GM21526 (cell line): ENCODE measurements at regions not wholly inside any gene's neighbourhood (a gene's known extent, or its start where the extent isn't known, plus 50 kb on each side); places are given as distances from the start of the nearest gene placed in this dataset.
"Not testable (repeated sequence)": the region's sequence is repeated elsewhere in the genome, so short reads cannot be mapped to it uniquely, and the experiment has no call there.

Source experiments
- ATAC-seq: cut with Tn5 transposase; IDR thresholded peaks from one replicate; pipeline ENCODE4 v1.9.1; 2021; ENCODE audit warnings: moderate library complexity; ENCODE audit not compliant: unreplicated experiment, low FRiP score

GRCh38 chr4:181834071-181834470 is 409.1 kb upstream of the TENM3 start:
- no peak for ATAC-seq

- ATAC-seq: no peak
Observed at GRCh38 chr4:181835348-181835747, 407.9 kb upstream of the TENM3 start.

GRCh38 chr4:181838253-181838652 is 404.9 kb upstream of the TENM3 start:
- ATAC-seq: no peak

- ATAC-seq: not testable (repeated sequence)
Observed at GRCh38 chr4:181843797-181844196, 399.4 kb upstream of the TENM3 start.

- ATAC-seq: no peak
Observed at GRCh38 chr4:181845617-181846016, 397.6 kb upstream of the TENM3 start.

- ATAC-seq: no peak
Observed at GRCh38 chr4:181846934-181847333, 396.3 kb upstream of the TENM3 start.

- ATAC-seq: no peak
Observed at GRCh38 chr4:181848357-181848756, 394.8 kb upstream of the TENM3 start.

GRCh38 chr4:181849472-181849871 is 393.7 kb upstream of the TENM3 start:
- no peak for ATAC-seq

GRCh38 chr4:181853881-181854511 is 389.2 kb upstream of the TENM3 start:
- ATAC-seq: no peak

- ATAC-seq: no peak
Observed at GRCh38 chr4:181855307-181855706, 387.9 kb upstream of the TENM3 start.

GRCh38 chr4:181857471-181857870 is 385.7 kb upstream of the TENM3 start:
- ATAC-seq: not testable (repeated sequence)

GRCh38 chr4:181858741-181859140 is 384.5 kb upstream of the TENM3 start:
- no peak for ATAC-seq

GRCh38 chr4:181859439-181859838 is 383.8 kb upstream of the TENM3 start:
- no peak for ATAC-seq

GRCh38 chr4:181860157-181860556 is 383.0 kb upstream of the TENM3 start:
- no peak for ATAC-seq

- ATAC-seq: no peak
Observed at GRCh38 chr4:181860668-181861067, 382.5 kb upstream of the TENM3 start.

GRCh38 chr4:181863856-181864255 is 379.3 kb upstream of the TENM3 start:
- no peak for ATAC-seq

- no peak for ATAC-seq
Observed at GRCh38 chr4:181870326-181870725, 372.9 kb upstream of the TENM3 start.

GRCh38 chr4:181874602-181875001 is 368.6 kb upstream of the TENM3 start:
- no peak for ATAC-seq

GRCh38 chr4:181877329-181877848 is 365.8 kb upstream of the TENM3 start:
- ATAC-seq: no peak

GRCh38 chr4:181890031-181890430 is 353.2 kb upstream of the TENM3 start:
- ATAC-seq: no peak

GRCh38 chr4:181890911-181891310 is 352.3 kb upstream of the TENM3 start:
- ATAC-seq: no peak

GRCh38 chr4:181896614-181897013 is 346.6 kb upstream of the TENM3 start:
- ATAC-seq: no peak

GRCh38 chr4:181897935-181898334 is 345.3 kb upstream of the TENM3 start:
- ATAC-seq: no peak
